Heart left ventricle (tissue), 16 donors: ENCODE measurements at regions not wholly inside any gene's neighbourhood (a gene's known extent, or its start where the extent isn't known, plus 50 kb on each side); places are given as distances from the start of the nearest gene placed in this dataset.
"Not testable (repeated sequence)": the region's sequence is repeated elsewhere in the genome, so short reads cannot be mapped to it uniquely, and the experiment has no call there.

Experiments used
- ATAC-seq, 4 donors: fragments of 200-7000 bp; cut with Tn5 transposase; one replicate each; pipeline ENCODE4 v1.9.1; 2020 to 2022; ENCODE audit warnings: moderate library complexity in 4 of 4, mild to moderate bottlenecking in 3 of 4, moderate number of reproducible peaks in 1 of 4
- DNase-seq, 5 donors: peaks; one replicate each; pipeline ENCODE4 v3.0.0-alpha.2; 2020
- H3K27ac ChIP-seq, 12 donors: fragments of 200-600 bp; sonication (generic) in 4 of 12; one replicate each; pipeline versions ENCODE4 v1.5.0 to v1.8.0; 2016 to 2022; ENCODE audit warnings: mild to moderate bottlenecking in 2 of 12
- H3K27me3 ChIP-seq, 9 donors: fragments of 200-600 bp; sonication (generic) in 2 of 9; one replicate each; pipeline versions ENCODE4 v1.5.1 to v1.8.0; 2016 to 2022; ENCODE audit warnings: mild to moderate bottlenecking in 3 of 9
- H3K36me3 ChIP-seq, 9 donors: fragments of 200-600 bp; sonication (generic) in 2 of 9; one replicate each; pipeline versions ENCODE4 v1.5.0 to v1.8.0; 2018 to 2022; ENCODE audit warnings: mild to moderate bottlenecking in 2 of 9
- H3K4me1 ChIP-seq, 12 donors: fragments of 200-600 bp; sonication (generic) in 4 of 12; one replicate each; pipeline versions ENCODE4 v1.5.0 to v1.8.0; 2016 to 2022; ENCODE audit warnings: mild to moderate bottlenecking in 3 of 12
- H3K4me3 ChIP-seq, 12 donors: fragments of 200-600 bp; sonication (generic) in 4 of 12; one replicate each; pipeline versions ENCODE4 v1.5.0 to v1.8.0; 2017 to 2022; ENCODE audit warnings: mild to moderate bottlenecking in 9 of 12, moderate library complexity in 4 of 12
- H3K9me3 ChIP-seq, 12 donors: fragments of 200-600 bp; sonication (generic) in 4 of 12; one replicate each; pipeline versions ENCODE4 v1.5.0 to v1.8.0; 2016 to 2022; ENCODE audit warnings: mild to moderate bottlenecking in 1 of 12
- POLR2A ChIP-seq, 2 donors: fragments of 450-650 bp; IDR thresholded peaks; one replicate each; pipeline ENCODE4 v1.6.1; 2017; ENCODE audit warnings: antibody characterized with exemption in 2 of 2, mild to moderate bottlenecking in 2 of 2, moderate library complexity in 2 of 2
- WGBS, 4 donors: extraction: QIAGEN DNeasy Blood & Tissue Kit in 2 of 4; methylation state at CpG; one replicate each; pipeline versions ENCODE4 v1.1.5 to v1.1.7; 2013 to 2018; 5-methylcytosine and 5-hydroxymethylcytosine counted together
- intact Hi-C, 10 donors: fragments of 100-400 bp; cut with DNase I; formaldehyde crosslinking; loops; one replicate each; pipeline versions ENCODE4 v1.11.1 to v1.14.2; 2022
- TF ChIP-seq, protein P1 (sequence below), 12 donors: fragments of 200-600 bp; sonication (generic) in 4 of 12; IDR thresholded peaks; one replicate each; pipeline versions ENCODE4 v1.5.0 to v1.8.0; 2018 to 2022; ENCODE audit warnings: antibody characterized with exemption in 12 of 12, mild to moderate bottlenecking in 5 of 12
- donor health status: ischemic (EF 13 %, LVEDD 7.1; RV severe dilation, severe dysfunction).
- donor health status: healthy with polysubstance abuse.
- donor health status: DM: no; HTN: yes; CAD: no.
- donor health status: DM: no; HTN: no; CAD: no.
- donor health status: ischemic (EF 25% LVEDD 6.9; RV normal size, moderate dysfunction).
- donor health status: ischemic (EF 25% LVEDD 5.7; RV mildly dilated, moderate dysfunction).
- donor health status: healthy.
- donor health status: DM: yes; HTN: yes; CAD: no.
- donor health status: ischemic (EF 35%, LVEDD 5.7; RV mildly dilated, moderate dysfunction).
- donor health status: nonischemic (EF 11% LVEDD 7.7; RV severe dilation, severe dysfunction).
- donor health status: DM: yes; HTN: yes; CAD: no.
- donor health status: PGD.
- donor health status: ischemic (EF 29% LVEDD 5.4; RV normal size, mild dysfunction).
- donor health status: nonischemic (EF 23%, LVEDD 6.1; RV moderate dilation, normal function).

- WGBS, 4 donors, result 94 to 97% (median 95%) methylated on average over 16 to 30 of the region's 30 CpGs
- DNase-seq (peak in 1 of 5 donors; percentile 54), ATAC-seq (no peak)
- intact Hi-C loops, result no loop called here
- H3K36me3 ChIP-seq, result no peaks in the 10 kb centered on the region
- no peaks in the 10 kb centered on the region for H3K27me3 ChIP-seq
- H3K4me1 ChIP-seq, result no peaks in the 10 kb centered on the region
- H3K9me3 ChIP-seq, result no peaks in the 10 kb centered on the region
- H3K4me3 ChIP-seq, result no peak overlapping the region
- TF ChIP-seq POLR2A (IDR thresholded peaks at IDR 0.05), result no peak
- TF ChIP-seq, protein P1, sequence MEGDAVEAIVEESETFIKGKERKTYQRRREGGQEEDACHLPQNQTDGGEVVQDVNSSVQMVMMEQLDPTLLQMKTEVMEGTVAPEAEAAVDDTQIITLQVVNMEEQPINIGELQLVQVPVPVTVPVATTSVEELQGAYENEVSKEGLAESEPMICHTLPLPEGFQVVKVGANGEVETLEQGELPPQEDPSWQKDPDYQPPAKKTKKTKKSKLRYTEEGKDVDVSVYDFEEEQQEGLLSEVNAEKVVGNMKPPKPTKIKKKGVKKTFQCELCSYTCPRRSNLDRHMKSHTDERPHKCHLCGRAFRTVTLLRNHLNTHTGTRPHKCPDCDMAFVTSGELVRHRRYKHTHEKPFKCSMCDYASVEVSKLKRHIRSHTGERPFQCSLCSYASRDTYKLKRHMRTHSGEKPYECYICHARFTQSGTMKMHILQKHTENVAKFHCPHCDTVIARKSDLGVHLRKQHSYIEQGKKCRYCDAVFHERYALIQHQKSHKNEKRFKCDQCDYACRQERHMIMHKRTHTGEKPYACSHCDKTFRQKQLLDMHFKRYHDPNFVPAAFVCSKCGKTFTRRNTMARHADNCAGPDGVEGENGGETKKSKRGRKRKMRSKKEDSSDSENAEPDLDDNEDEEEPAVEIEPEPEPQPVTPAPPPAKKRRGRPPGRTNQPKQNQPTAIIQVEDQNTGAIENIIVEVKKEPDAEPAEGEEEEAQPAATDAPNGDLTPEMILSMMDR (IDR thresholded peaks at IDR 0.05), result no peak
- H3K27ac ChIP-seq, result no peak overlapping the region
Measured at GRCh38 chr10:61040399-61041016, 96.5 kb upstream of the RHOBTB1 start.

DNA sequence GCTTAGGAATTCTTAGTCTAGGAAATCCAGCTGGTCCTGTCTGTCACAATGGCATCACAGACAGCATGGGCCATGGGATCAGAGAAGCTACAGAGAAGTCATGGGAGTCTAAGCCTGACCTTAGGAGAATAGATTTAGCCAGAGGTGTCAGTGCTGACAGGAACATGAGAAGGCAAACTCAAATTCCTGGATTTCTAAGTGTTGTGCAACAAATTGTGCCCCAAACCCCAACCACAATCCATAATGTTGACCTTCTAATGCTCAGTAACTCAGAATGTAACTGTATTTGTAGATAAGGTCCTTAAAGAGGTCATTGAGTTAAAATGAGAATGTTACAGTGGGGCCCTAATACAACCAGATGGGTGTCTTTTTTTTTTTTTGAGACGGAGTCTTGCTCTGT lies 95.9 kb upstream of the RHOBTB1 start:
- Histone ChIP-seq H3K27me3 (no peaks in the 10 kb centered on the region), H3K27ac (no peak overlapping the region), H3K36me3 (no peaks in the 10 kb centered on the region), H3K4me3 (no peak overlapping the region), H3K4me1 (no peaks in the 10 kb centered on the region), H3K9me3 (no peaks in the 10 kb centered on the region)
- no peak for ATAC-seq
- no peak for DNase-seq
- WGBS, 4 donors, result 100% methylated on average over 1 of the region's 1 CpG
- TF ChIP-seq, protein P1 (IDR thresholded peaks at IDR 0.05), result no peak
- TF ChIP-seq POLR2A (IDR thresholded peaks at IDR 0.05), result no peak
- intact Hi-C loops, result no loop called here

GRCh38 chr10:61037261-61037830 lies 93.4 kb upstream of the RHOBTB1 start:
- DNase-seq, H3K4me1 ChIP-seq, ATAC-seq, H3K36me3 ChIP-seq, H3K4me3 ChIP-seq, H3K9me3 ChIP-seq, H3K27ac ChIP-seq, H3K27me3 ChIP-seq, intact Hi-C loops: not testable (repeated sequence)
- 86 to 93% (median 91%) methylated on average over 16 of the region's 16 CpGs for WGBS, 4 donors

GRCh38 chr10:61036148-61036547 lies 92.2 kb upstream of the RHOBTB1 start:
- ATAC-seq, intact Hi-C loops, H3K9me3 ChIP-seq, DNase-seq, H3K4me1 ChIP-seq, H3K27ac ChIP-seq, H3K36me3 ChIP-seq, H3K4me3 ChIP-seq, H3K27me3 ChIP-seq: not testable (repeated sequence)
- WGBS, 4 donors, result 96 to 98% (median 97%) methylated on average over 3 of the region's 3 CpGs

- Histone ChIP-seq H3K9me3 (no peaks in the 10 kb centered on the region), H3K4me3 (no peak overlapping the region)
- WGBS, 4 donors, result 82 to 93% (median 88%) methylated on average over 3 of the region's 3 CpGs
Measured at GRCh38 chr10:61031341-61031740, 87.4 kb upstream of the RHOBTB1 start.

More at GRCh38 chr10:61031341-61031740, 87.4 kb upstream of the RHOBTB1 start:
- Histone ChIP-seq H3K36me3 (no peaks in the 10 kb centered on the region), H3K4me1 (no peaks in the 10 kb centered on the region), H3K27ac (no peak overlapping the region), H3K27me3 (no peaks in the 10 kb centered on the region)
- ATAC-seq, result no peak
- intact Hi-C loops, result no loop called here
- no peak for DNase-seq
- TF ChIP-seq, protein P1 (IDR thresholded peaks at IDR 0.05), result no peak
- TF ChIP-seq POLR2A (IDR thresholded peaks at IDR 0.05), result no peak
